PC-3 (cell line): ENCODE measurements at regions not wholly inside any gene's neighbourhood (a gene's known extent, or its start where the extent isn't known, plus 50 kb on each side); places are given as distances from the start of the nearest gene placed in this dataset.

Source experiments
- CTCF ChIP-seq: fragments of 300-600 bp; sonication (generic); conservative IDR thresholded peaks from 2 replicates; pipeline ENCODE4 v1.5.1; 2017; ENCODE audit warnings: antibody characterized with exemption, low read depth, mild to moderate bottlenecking, low read length
- EZH2 ChIP-seq: fragments of 300-600 bp; sonication (generic); IDR thresholded peaks from one replicate; pipeline ENCODE4 v1.6.1; 2017; ENCODE audit warnings: antibody characterized with exemption, mild to moderate bottlenecking, low read length; ENCODE audit not compliant: unreplicated experiment
- EZH2phosphoT487 ChIP-seq: fragments of 300-600 bp; sonication (generic); IDR thresholded peaks from 2 replicates; pipeline ENCODE4 v1.6.1; 2018; ENCODE audit warnings: mild to moderate bottlenecking, antibody characterized with exemption, low read length, borderline replicate concordance

- no peak for TF ChIP-seq EZH2phosphoT487
- TF ChIP-seq CTCF = no peak
- no peak for TF ChIP-seq EZH2
Observed at GRCh38 chr2:217610401-217610814, 392.4 kb downstream of the TNS1 start.
